ENCODE measurements at regions not wholly inside any gene's neighbourhood (a gene's known extent, or its start where the extent isn't known, plus 50 kb on each side); places are given as distances from the start of the nearest gene placed in this dataset.
"Not testable (repeated sequence)": the region's sequence is repeated elsewhere in the genome, so short reads cannot be mapped to it uniquely, and the experiment has no call there.

- DNase-seq (ENCODE audit: low read depth), result no peak
Observed at GRCh38 chr10:25713894-25714240, 220.2 kb upstream of the MYO3A start.

- DNase-seq (ENCODE audit: low read depth), result no peak
Observed at GRCh38 chr10:25724241-25724640, 209.8 kb upstream of the MYO3A start.

- DNase-seq (ENCODE audit: low read depth), result peak; percentile 32
Observed at GRCh38 chr10:25725917-25726716, 207.9 kb upstream of the MYO3A start.

GRCh38 chr10:25738776-25739175, 195.3 kb upstream of the MYO3A start:
- no peak for DNase-seq (ENCODE audit: low read depth)

- DNase-seq (ENCODE audit: low read depth), result no peak
Observed at GRCh38 chr10:25743832-25744231, 190.2 kb upstream of the MYO3A start.

GRCh38 chr10:25744574-25744973, 189.5 kb upstream of the MYO3A start:
- no peak for DNase-seq (ENCODE audit: low read depth)

- no peak for DNase-seq (ENCODE audit: low read depth)
Observed at GRCh38 chr10:25745976-25746375, 188.1 kb upstream of the MYO3A start.

- DNase-seq (ENCODE audit: low read depth), result no peak
Observed at GRCh38 chr10:25747084-25747483, 186.9 kb upstream of the MYO3A start.

GRCh38 chr10:25748509-25748908, 185.5 kb upstream of the MYO3A start:
- DNase-seq (ENCODE audit: low read depth), result no peak

- DNase-seq (ENCODE audit: low read depth), result peak; percentile 44
Observed at GRCh38 chr10:25753776-25754175, 180.3 kb upstream of the MYO3A start.

- DNase-seq (ENCODE audit: low read depth), result not testable (repeated sequence)
Observed at GRCh38 chr10:25755874-25756273, 178.2 kb upstream of the MYO3A start.

GRCh38 chr10:25756784-25757183, 177.2 kb upstream of the MYO3A start:
- no peak for DNase-seq (ENCODE audit: low read depth)

GRCh38 chr10:25758041-25758457, 176.0 kb upstream of the MYO3A start:
- DNase-seq (ENCODE audit: low read depth), result no peak

- no peak for DNase-seq (ENCODE audit: low read depth)
Observed at GRCh38 chr10:25758511-25758910, 175.5 kb upstream of the MYO3A start.

- DNase-seq (ENCODE audit: low read depth), result no peak
Observed at GRCh38 chr10:25761937-25762336, 172.1 kb upstream of the MYO3A start.

GRCh38 chr10:25766213-25766612, 167.8 kb upstream of the MYO3A start:
- DNase-seq (ENCODE audit: low read depth), result no peak

- DNase-seq (ENCODE audit: low read depth), result no peak
Observed at GRCh38 chr10:25766687-25767221, 167.3 kb upstream of the MYO3A start.

GRCh38 chr10:25768167-25768566, 165.9 kb upstream of the MYO3A start:
- no peak for DNase-seq (ENCODE audit: low read depth)

- no peak for DNase-seq (ENCODE audit: low read depth)
Observed at GRCh38 chr10:25778646-25779045, 155.4 kb upstream of the MYO3A start.

GRCh38 chr10:25786161-25786560, 147.9 kb upstream of the MYO3A start:
- no peak for DNase-seq (ENCODE audit: low read depth)

GRCh38 chr10:25786899-25787298, 147.1 kb upstream of the MYO3A start:
- no peak for DNase-seq (ENCODE audit: low read depth)

GRCh38 chr10:25797888-25798429, 136.1 kb upstream of the MYO3A start:
- DNase-seq (ENCODE audit: low read depth), result peak; percentile 3

GRCh38 chr10:25804505-25804904, 129.5 kb upstream of the MYO3A start:
- no peak for DNase-seq (ENCODE audit: low read depth)

- no peak for DNase-seq (ENCODE audit: low read depth)
Observed at GRCh38 chr10:25805986-25806385, 128.0 kb upstream of the MYO3A start.

Data from fibroblast of gingiva (primary cell).